ENCODE measurements at regions not wholly inside any gene's neighbourhood (a gene's known extent, or its start where the extent isn't known, plus 50 kb on each side); places are given as distances from the start of the nearest gene placed in this dataset.

- DNase-seq (ENCODE audit: low spot score) (no peak), ATAC-seq (no peak)
- peaks cover 20% of the 10 kb centered on the region for H3K4me1 Mint-ChIP-seq
- no peaks in the 10 kb centered on the region for H3K27me3 Mint-ChIP-seq (ENCODE audit: low read depth)
- ChIA-PET CTCF (interaction anchor here (1.2 kb wide), 1 partner anchor 147 kb away, joined by 3 read pairs; no protein-coding TSS in a partner anchor), POLR2A (no interaction called here)
- no peaks in the 10 kb centered on the region for H3K36me3 Mint-ChIP-seq
- TF ChIP-seq ZNF423 (CRISPR knock-in tag; IDR thresholded peaks at IDR 0.05) (no peak), NFE2L1 (CRISPR knock-in tag; IDR thresholded peaks at IDR 0.05) (no peak), EMX1 (CRISPR knock-in tag; IDR thresholded peaks at IDR 0.05) (no peak), NFYB (CRISPR knock-in tag; conservative IDR thresholded peaks at IDR 0.05; ENCODE audit: low read depth) (no peak), E2F5 (CRISPR knock-in tag; IDR thresholded peaks at IDR 0.05) (no peak), USF2 (CRISPR knock-in tag; IDR thresholded peaks at IDR 0.05) (no peak), ZNF671 (CRISPR knock-in tag; IDR thresholded peaks at IDR 0.05) (no peak), USF1 (CRISPR knock-in tag; IDR thresholded peaks at IDR 0.05) (no peak), ESRRA (CRISPR knock-in tag; IDR thresholded peaks at IDR 0.05; ENCODE audit: borderline replicate concordance) (no peak), PRRX2 (CRISPR knock-in tag; IDR thresholded peaks at IDR 0.05) (no peak), ZBTB43 (CRISPR knock-in tag; IDR thresholded peaks at IDR 0.05) (no peak)
- H3K27ac Mint-ChIP-seq = no peak overlapping the region
- peaks cover 8% of the 10 kb centered on the region for H3K9me3 Mint-ChIP-seq
- H3K4me3 Mint-ChIP-seq = no peak overlapping the region
These were observed 372.6 kb downstream of the VPS13C start for GRCh38 chr15:61687651-61688050.

- CTCF ChIA-PET = no interaction called here
- Mint-ChIP-seq H3K27me3 (ENCODE audit: low read depth) (no peaks in the 10 kb centered on the region), H3K27ac (no peak overlapping the region), H3K9me3 (peaks cover 8% of the 10 kb centered on the region), H3K36me3 (no peaks in the 10 kb centered on the region), H3K4me1 (peaks cover 21% of the 10 kb centered on the region), H3K4me3 (no peak overlapping the region)
- ATAC-seq (no peak), DNase-seq (ENCODE audit: low spot score) (no peak)
- POLR2A ChIA-PET = no interaction called here
- TF ChIP-seq NFE2L1 (CRISPR knock-in tag; IDR thresholded peaks at IDR 0.05) (no peak), TEAD1 (CRISPR knock-in tag; IDR thresholded peaks at IDR 0.05) (no peak), TCF7 (CRISPR knock-in tag; IDR thresholded peaks at IDR 0.05; ENCODE audit: low read depth) (no peak), ATF3 (CRISPR knock-in tag; conservative IDR thresholded peaks at IDR 0.05) (no peak), PREB (CRISPR knock-in tag; IDR thresholded peaks at IDR 0.05; ENCODE audit: borderline replicate concordance) (no peak), CDX4 (CRISPR knock-in tag; IDR thresholded peaks at IDR 0.05; ENCODE audit: borderline replicate concordance) (no peak), ZBTB43 (CRISPR knock-in tag; IDR thresholded peaks at IDR 0.05) (no peak), ARID4B (CRISPR knock-in tag; IDR thresholded peaks at IDR 0.05; ENCODE audit: borderline replicate concordance) (no peak), ZMAT4 (CRISPR knock-in tag; IDR thresholded peaks at IDR 0.05) (no peak), ZNF671 (CRISPR knock-in tag; IDR thresholded peaks at IDR 0.05) (no peak), ZNF396 (CRISPR knock-in tag; IDR thresholded peaks at IDR 0.05; ENCODE audit: borderline replicate concordance) (no peak), ZNF425 (CRISPR knock-in tag; conservative IDR thresholded peaks at IDR 0.05) (no peak), RORB (CRISPR knock-in tag; IDR thresholded peaks at IDR 0.05) (no peak)
These were observed 373.1 kb downstream of the VPS13C start for GRCh38 chr15:61687124-61687523.

Measured in WTC11 (cell line).